ENCODE measurements at regions not wholly inside any gene's neighbourhood (a gene's known extent, or its start where the extent isn't known, plus 50 kb on each side); places are given as distances from the start of the nearest gene placed in this dataset.
A peak's percentile ranks its signal among the peaks of the same experiment; 100 is the strongest.

DNA sequence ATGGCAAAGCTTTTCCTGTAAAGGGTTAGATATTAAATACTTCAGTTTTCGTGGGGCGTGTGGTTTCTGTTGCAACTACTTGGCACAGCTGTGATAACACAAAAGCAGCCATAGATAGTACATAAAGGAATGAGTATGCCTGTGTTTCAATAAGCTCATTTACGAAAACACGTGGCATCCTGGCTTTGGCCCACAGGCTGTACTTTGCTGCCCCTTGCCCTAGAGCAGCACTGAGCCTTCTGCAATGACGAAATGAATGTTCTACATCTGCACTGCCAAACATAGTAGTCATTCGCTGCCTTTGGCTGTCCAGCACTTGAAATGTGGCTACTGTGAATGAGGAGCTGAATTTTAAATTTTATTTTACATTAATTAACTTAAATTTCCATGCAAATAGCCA, 376.2 kb upstream of the TPK1 start:
- DNase-seq (ENCODE audit: low read depth), result no peak
- H3K4me3 ChIP-seq (ENCODE audit: low read depth, low read length), result no peak overlapping the region
- TF ChIP-seq, protein P1, sequence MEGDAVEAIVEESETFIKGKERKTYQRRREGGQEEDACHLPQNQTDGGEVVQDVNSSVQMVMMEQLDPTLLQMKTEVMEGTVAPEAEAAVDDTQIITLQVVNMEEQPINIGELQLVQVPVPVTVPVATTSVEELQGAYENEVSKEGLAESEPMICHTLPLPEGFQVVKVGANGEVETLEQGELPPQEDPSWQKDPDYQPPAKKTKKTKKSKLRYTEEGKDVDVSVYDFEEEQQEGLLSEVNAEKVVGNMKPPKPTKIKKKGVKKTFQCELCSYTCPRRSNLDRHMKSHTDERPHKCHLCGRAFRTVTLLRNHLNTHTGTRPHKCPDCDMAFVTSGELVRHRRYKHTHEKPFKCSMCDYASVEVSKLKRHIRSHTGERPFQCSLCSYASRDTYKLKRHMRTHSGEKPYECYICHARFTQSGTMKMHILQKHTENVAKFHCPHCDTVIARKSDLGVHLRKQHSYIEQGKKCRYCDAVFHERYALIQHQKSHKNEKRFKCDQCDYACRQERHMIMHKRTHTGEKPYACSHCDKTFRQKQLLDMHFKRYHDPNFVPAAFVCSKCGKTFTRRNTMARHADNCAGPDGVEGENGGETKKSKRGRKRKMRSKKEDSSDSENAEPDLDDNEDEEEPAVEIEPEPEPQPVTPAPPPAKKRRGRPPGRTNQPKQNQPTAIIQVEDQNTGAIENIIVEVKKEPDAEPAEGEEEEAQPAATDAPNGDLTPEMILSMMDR (IDR thresholded peaks at IDR 0.05; ENCODE audit: control insufficient read depth, extremely low read depth, insufficient read depth), result no peak

- TF ChIP-seq, protein P1 (IDR thresholded peaks at IDR 0.05; ENCODE audit: control insufficient read depth, extremely low read depth, insufficient read depth), result no peak
- DNase-seq (ENCODE audit: low read depth), result no peak
Measured at GRCh38 chr7:145211211-145211610, 375.4 kb upstream of the TPK1 start.

DNA sequence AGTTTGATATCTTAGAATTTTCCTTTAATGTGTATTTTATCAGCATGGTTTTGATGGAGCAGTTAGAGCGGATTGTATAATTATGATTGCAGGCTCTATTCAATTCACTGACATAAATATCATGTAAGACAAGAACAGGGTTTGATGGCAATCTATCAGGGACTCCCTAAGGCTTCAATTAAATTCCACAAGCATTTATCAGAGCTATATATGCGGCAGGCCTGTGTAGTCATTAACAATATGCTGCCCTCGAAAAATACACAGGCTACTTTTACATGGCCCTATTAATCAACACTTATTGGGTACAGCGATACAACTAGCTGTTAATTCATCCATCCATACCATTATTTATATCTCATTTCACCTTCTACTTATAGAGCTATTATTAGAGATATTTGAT, 358.1 kb upstream of the TPK1 start:
- DNase-seq (ENCODE audit: low read depth), result no peak
- TF ChIP-seq, protein P1 (IDR thresholded peaks at IDR 0.05; ENCODE audit: control insufficient read depth, extremely low read depth, insufficient read depth), result no peak
- H3K4me3 ChIP-seq (ENCODE audit: low read depth, low read length), result no peak overlapping the region

More at GRCh38 chr7:145211211-145211610, 375.4 kb upstream of the TPK1 start:
- H3K4me3 ChIP-seq (ENCODE audit: low read depth, low read length), result no peak overlapping the region

- no peak overlapping the region for H3K4me3 ChIP-seq (ENCODE audit: low read depth, low read length)
- TF ChIP-seq, protein P1 (IDR thresholded peaks at IDR 0.05; ENCODE audit: control insufficient read depth, extremely low read depth, insufficient read depth), result no peak
- DNase-seq (ENCODE audit: low read depth), result no peak
Measured at GRCh38 chr7:145184956-145185355, 349.1 kb upstream of the TPK1 start.

GRCh38 chr7:145183069-145183468, 347.2 kb upstream of the TPK1 start:
- H3K4me3 ChIP-seq (ENCODE audit: low read depth, low read length), result no peak overlapping the region
- no peak for DNase-seq (ENCODE audit: low read depth)
- TF ChIP-seq, protein P1 (IDR thresholded peaks at IDR 0.05; ENCODE audit: control insufficient read depth, extremely low read depth, insufficient read depth), result no peak

DNA sequence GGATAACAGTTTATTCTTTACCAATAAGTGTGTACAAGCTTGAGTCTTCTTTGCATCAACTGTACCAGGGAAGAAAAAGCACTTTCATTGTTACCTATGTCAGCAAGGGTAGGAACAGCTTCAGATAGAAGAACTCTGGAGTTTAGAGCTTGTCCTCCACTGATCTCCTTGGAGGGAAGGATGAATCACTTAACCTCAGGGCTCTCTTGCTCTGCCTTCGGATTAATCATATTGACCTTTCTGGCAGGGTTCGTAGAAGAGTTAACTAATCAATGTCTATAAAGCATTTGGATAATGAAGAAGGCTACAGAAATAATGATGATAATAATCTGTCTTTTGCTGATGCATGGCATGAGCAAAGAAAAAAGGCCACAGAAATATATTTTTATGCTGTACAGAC, 339.5 kb upstream of the TPK1 start:
- no peak overlapping the region for H3K4me3 ChIP-seq (ENCODE audit: low read depth, low read length)
- no peak for DNase-seq (ENCODE audit: low read depth)
- TF ChIP-seq, protein P1 (IDR thresholded peaks at IDR 0.05; ENCODE audit: control insufficient read depth, extremely low read depth, insufficient read depth), result no peak

GRCh38 chr7:145169908-145170307, 334.1 kb upstream of the TPK1 start:
- no peak overlapping the region for H3K4me3 ChIP-seq (ENCODE audit: low read depth, low read length)
- TF ChIP-seq, protein P1 (IDR thresholded peaks at IDR 0.05; ENCODE audit: control insufficient read depth, extremely low read depth, insufficient read depth), result peak; percentile 41
- no peak for DNase-seq (ENCODE audit: low read depth)
